OCI-LY1 (cell line): ENCODE measurements at regions not wholly inside any gene's neighbourhood (a gene's known extent, or its start where the extent isn't known, plus 50 kb on each side); places are given as distances from the start of the nearest gene placed in this dataset.

Experiments used
- H2AFZ ChIP-seq: fragments of 200-600 bp; sonication (generic), shearing (Covaris generic); 2 replicates; pipeline ENCODE4 v1.6.0; 2014; ENCODE audit warnings: antibody characterized with exemption, mild to moderate bottlenecking, low read length
- H3F3A ChIP-seq: fragments of 200-600 bp; sonication (generic), shearing (Covaris generic); 2 replicates; pipeline ENCODE4 v1.6.0; 2014; ENCODE audit warnings: mild to moderate bottlenecking, antibody characterized with exemption, low read length, moderate library complexity; ENCODE audit not compliant: insufficient read depth
- H3K27ac ChIP-seq: fragments of 200-600 bp; sonication (generic); 2 replicates; pipeline ENCODE4 v1.5.1; 2014; ENCODE audit warnings: low read length, mixed run types, mild to moderate bottlenecking, low read depth; ENCODE audit not compliant: poor library complexity, severe bottlenecking
- H3K27me3 ChIP-seq: fragments of 200-600 bp; sonication (generic); 2 replicates; pipeline ENCODE4 v1.6.0; 2014; ENCODE audit warnings: antibody characterized with exemption, mild to moderate bottlenecking, low read length, moderate library complexity; ENCODE audit not compliant: insufficient read depth
- H3K36me3 ChIP-seq: fragments of 200-600 bp; sonication (generic); 2 replicates; pipeline ENCODE4 v1.6.1; 2014; ENCODE audit warnings: mild to moderate bottlenecking, antibody characterized with exemption, low read length, moderate library complexity, mixed read lengths; ENCODE audit not compliant: insufficient read depth
- H3K4me1 ChIP-seq: fragments of 200-600 bp; sonication (generic); 2 replicates; pipeline ENCODE4 v1.5.1; 2014; ENCODE audit warnings: mild to moderate bottlenecking, low read length, moderate library complexity; ENCODE audit not compliant: insufficient read depth, severe bottlenecking
- H3K4me2 ChIP-seq: fragments of 200-600 bp; sonication (generic), shearing (Covaris generic); 2 replicates; pipeline ENCODE4 v1.6.1; 2014; ENCODE audit warnings: low read length
- H3K4me3 ChIP-seq: fragments of 200-600 bp; sonication (generic); 2 replicates; pipeline ENCODE4 v1.5.1; 2014; ENCODE audit warnings: low read length, low read depth, mild to moderate bottlenecking, mixed read lengths; ENCODE audit not compliant: poor library complexity, severe bottlenecking
- H3K79me2 ChIP-seq: fragments of 200-600 bp; shearing (Covaris generic); 2 replicates; pipeline ENCODE4 v1.6.1; 2016; ENCODE audit warnings: mixed run types, low read length, mixed read lengths; ENCODE audit not compliant: insufficient read depth
- H3K9ac ChIP-seq: fragments of 200-600 bp; sonication (generic), shearing (Covaris generic); 2 replicates; pipeline ENCODE4 v1.6.1; 2014; ENCODE audit warnings: mild to moderate bottlenecking, low read length, mixed read lengths
- H3K9me2 ChIP-seq: fragments of 200-600 bp; sonication (generic), shearing (Covaris generic); 2 replicates; pipeline ENCODE4 v1.6.1; 2014; ENCODE audit warnings: low read depth, mild to moderate bottlenecking, low read length, mixed read lengths
- H3K9me3 ChIP-seq: fragments of 200-600 bp; shearing (Covaris generic); 2 replicates; pipeline ENCODE4 v1.6.1; 2014; ENCODE audit warnings: low read length, mixed read lengths
- H4K20me1 ChIP-seq: fragments of 200-600 bp; sonication (generic), shearing (Covaris generic); 2 replicates; pipeline ENCODE4 v1.6.0; 2016; ENCODE audit warnings: mild to moderate bottlenecking, low read length; ENCODE audit not compliant: insufficient read depth
- CTCF ChIP-seq: fragments of 200-600 bp; sonication (generic), shearing (Covaris generic); IDR thresholded peaks from 2 replicates; pipeline ENCODE4 v1.5.1; 2017; ENCODE audit warnings: mild to moderate bottlenecking, antibody characterized with exemption, low read length, moderate library complexity, mixed read lengths
- EZH2 ChIP-seq: fragments of 200-600 bp; sonication (generic), shearing (Covaris generic); IDR thresholded peaks from 2 replicates; pipeline ENCODE4 v1.8.0; 2017; ENCODE audit warnings: borderline replicate concordance, mixed run types, mild to moderate bottlenecking, antibody characterized with exemption, low read length, moderate library complexity, mixed read lengths

DNA sequence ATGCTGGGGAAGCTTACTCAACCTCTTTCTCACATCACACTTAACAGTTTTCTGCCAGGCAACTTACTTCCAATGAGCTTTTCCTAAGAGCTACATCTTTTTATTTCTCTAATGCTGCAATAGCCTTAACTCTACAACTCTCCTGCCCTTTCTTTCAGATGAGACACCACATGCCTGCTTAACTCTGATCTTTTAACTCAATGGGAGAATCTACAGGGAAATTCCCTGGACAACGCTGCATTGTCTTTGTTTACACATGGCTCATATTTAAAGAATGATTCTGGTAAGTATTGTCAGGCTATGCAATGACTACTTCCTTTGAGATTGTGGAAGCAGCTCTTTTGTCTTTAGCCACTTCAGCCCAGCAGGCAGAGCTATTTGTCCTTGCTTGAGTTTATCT lies 353.1 kb upstream of the BCHE start:
- no peaks in the 10 kb centered on the region for H3K9me2 ChIP-seq
- H3K4me3 ChIP-seq, result no peak overlapping the region
- no peak overlapping the region for H3K9ac ChIP-seq
- no peaks in the 10 kb centered on the region for H3K27me3 ChIP-seq
- TF ChIP-seq CTCF (no peak), EZH2 (no peak)
- H3K79me2 ChIP-seq, result no peaks in the 10 kb centered on the region
- no peaks in the 10 kb centered on the region for H3K4me1 ChIP-seq
- H3K4me2 ChIP-seq, result no peak overlapping the region
- H3K36me3 ChIP-seq, result no peaks in the 10 kb centered on the region
- no peaks in the 10 kb centered on the region for H4K20me1 ChIP-seq
- H3K9me3 ChIP-seq, result no peaks in the 10 kb centered on the region
- H3K27ac ChIP-seq, result no peak overlapping the region
- H2AFZ ChIP-seq, result no peak overlapping the region
- H3F3A ChIP-seq, result no peaks in the 10 kb centered on the region

DNA sequence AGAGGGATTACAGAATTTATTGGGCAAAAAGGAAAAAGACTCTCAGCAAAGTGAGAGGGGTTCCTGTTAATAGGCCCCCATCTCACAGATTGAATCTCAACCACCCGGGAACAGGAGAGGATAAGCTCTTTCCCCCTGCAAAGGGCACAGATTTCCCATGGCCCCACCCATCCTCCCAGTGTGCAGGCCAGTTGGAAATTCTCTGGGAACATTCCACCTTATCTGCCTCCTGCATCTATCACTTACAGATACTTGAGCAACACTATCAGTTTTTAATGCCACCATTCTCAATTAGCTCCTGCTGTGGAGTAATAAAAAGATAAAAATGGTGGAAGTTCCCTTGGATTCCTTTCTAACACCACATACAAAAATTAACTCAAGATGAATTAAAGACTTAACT lies 350.0 kb upstream of the BCHE start:
- no peak for TF ChIP-seq EZH2
- TF ChIP-seq CTCF, result no peak
- Histone ChIP-seq H3K79me2 (no peaks in the 10 kb centered on the region), H3K36me3 (no peaks in the 10 kb centered on the region), H3F3A (no peaks in the 10 kb centered on the region), H3K9ac (no peak overlapping the region), H3K27me3 (no peaks in the 10 kb centered on the region), H3K4me2 (no peak overlapping the region), H3K4me1 (no peaks in the 10 kb centered on the region), H4K20me1 (no peaks in the 10 kb centered on the region), H3K9me3 (no peaks in the 10 kb centered on the region), H3K27ac (no peak overlapping the region), H3K9me2 (no peaks in the 10 kb centered on the region), H2AFZ (no peak overlapping the region), H3K4me3 (no peak overlapping the region)

GRCh38 chr3:166186003-166186402 lies 348.8 kb upstream of the BCHE start:
- Histone ChIP-seq H3K9ac (no peak overlapping the region), H3K79me2 (no peaks in the 10 kb centered on the region), H3K4me3 (no peak overlapping the region), H4K20me1 (no peaks in the 10 kb centered on the region), H3K36me3 (no peaks in the 10 kb centered on the region), H3K9me3 (no peaks in the 10 kb centered on the region), H3K4me1 (no peaks in the 10 kb centered on the region), H3K9me2 (no peaks in the 10 kb centered on the region), H3K27me3 (no peaks in the 10 kb centered on the region), H2AFZ (no peak overlapping the region), H3K4me2 (no peak overlapping the region), H3F3A (no peaks in the 10 kb centered on the region), H3K27ac (no peak overlapping the region)
- no peak for TF ChIP-seq CTCF
- no peak for TF ChIP-seq EZH2
